Fibroblast of the aortic adventitia (primary cell): ENCODE measurements at regions not wholly inside any gene's neighbourhood (a gene's known extent, or its start where the extent isn't known, plus 50 kb on each side); places are given as distances from the start of the nearest gene placed in this dataset.

Source experiments
- DNase-seq: peaks from one replicate; pipeline ENCODE4 v3.0.0-alpha.2; 2010; ENCODE audit warnings: low read depth
- H3K4me3 ChIP-seq: 2 replicates; pipeline ENCODE4 v1.5.1; 2011; ENCODE audit warnings: low read depth, mild to moderate bottlenecking, control low read depth, low read length, moderate library complexity
- TF ChIP-seq, protein P1 (sequence below): IDR thresholded peaks from 2 replicates; pipeline ENCODE4 v1.5.1; 2011; ENCODE audit warnings: mild to moderate bottlenecking, low read length, control low read depth, inconsistent platforms; ENCODE audit not compliant: insufficient read depth

DNA sequence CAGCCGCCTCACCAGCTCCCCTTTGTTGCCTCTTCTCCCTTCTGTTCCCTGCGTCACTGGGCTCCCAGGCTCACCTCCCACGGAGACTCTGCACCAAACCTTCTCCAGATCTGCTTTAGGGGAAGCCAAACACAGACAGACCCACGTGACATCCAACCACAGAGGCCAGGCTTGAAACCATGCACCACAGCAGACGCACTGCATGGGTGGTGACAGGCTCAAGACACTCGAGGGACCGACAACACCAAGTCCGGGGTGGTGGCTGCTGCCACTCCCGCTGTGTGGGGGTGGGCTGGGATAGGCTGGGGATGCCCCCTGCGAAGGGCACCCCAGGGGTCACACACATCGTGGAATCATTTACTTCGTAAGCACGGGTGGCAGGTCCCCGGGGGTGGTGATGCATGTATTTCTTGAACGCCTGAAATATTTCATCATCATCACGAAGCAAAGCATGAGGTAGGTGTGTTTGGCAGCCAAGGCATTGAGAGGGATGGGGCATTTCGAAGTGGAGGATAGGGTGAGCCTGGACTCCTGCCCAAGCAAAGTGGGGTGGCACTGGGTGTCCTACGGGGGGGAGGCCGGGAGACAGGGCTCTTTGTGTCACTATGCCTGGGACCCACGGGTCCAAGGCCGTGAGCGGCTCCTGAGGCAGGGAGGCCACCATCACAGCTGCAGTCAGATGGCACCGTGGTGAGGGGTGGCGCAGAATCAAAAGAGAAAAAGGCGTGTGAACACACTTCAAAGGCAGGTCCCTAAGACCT is 66.8 kb upstream of the RFLNA start:
- no peak for DNase-seq

DNA sequence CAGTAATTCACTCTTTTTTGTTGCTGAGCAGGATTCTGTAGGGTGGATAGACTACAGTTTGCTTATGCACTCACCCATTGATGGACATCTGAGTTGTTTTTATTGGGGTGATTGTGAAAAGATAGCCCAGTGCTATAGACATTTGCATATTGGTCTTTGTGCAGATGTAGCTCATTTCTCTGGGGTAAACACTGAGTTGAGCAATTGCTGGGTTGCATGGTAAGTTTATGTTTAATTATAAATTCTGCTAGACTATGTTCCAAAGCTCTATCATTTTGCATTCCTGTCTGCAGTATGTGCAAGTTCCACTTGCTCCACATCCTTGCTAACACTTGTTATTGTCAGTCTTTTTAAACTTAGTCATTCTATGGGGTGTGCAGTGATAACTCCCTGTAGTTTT is 65.4 kb upstream of the RFLNA start:
- TF ChIP-seq, protein P1, sequence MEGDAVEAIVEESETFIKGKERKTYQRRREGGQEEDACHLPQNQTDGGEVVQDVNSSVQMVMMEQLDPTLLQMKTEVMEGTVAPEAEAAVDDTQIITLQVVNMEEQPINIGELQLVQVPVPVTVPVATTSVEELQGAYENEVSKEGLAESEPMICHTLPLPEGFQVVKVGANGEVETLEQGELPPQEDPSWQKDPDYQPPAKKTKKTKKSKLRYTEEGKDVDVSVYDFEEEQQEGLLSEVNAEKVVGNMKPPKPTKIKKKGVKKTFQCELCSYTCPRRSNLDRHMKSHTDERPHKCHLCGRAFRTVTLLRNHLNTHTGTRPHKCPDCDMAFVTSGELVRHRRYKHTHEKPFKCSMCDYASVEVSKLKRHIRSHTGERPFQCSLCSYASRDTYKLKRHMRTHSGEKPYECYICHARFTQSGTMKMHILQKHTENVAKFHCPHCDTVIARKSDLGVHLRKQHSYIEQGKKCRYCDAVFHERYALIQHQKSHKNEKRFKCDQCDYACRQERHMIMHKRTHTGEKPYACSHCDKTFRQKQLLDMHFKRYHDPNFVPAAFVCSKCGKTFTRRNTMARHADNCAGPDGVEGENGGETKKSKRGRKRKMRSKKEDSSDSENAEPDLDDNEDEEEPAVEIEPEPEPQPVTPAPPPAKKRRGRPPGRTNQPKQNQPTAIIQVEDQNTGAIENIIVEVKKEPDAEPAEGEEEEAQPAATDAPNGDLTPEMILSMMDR = no peak
- no peak for DNase-seq
- H3K4me3 ChIP-seq = no peak overlapping the region

More for the DNA sequence above, 66.8 kb upstream of the RFLNA start:
- no peak overlapping the region for H3K4me3 ChIP-seq
- TF ChIP-seq, protein P1 = no peak

DNA sequence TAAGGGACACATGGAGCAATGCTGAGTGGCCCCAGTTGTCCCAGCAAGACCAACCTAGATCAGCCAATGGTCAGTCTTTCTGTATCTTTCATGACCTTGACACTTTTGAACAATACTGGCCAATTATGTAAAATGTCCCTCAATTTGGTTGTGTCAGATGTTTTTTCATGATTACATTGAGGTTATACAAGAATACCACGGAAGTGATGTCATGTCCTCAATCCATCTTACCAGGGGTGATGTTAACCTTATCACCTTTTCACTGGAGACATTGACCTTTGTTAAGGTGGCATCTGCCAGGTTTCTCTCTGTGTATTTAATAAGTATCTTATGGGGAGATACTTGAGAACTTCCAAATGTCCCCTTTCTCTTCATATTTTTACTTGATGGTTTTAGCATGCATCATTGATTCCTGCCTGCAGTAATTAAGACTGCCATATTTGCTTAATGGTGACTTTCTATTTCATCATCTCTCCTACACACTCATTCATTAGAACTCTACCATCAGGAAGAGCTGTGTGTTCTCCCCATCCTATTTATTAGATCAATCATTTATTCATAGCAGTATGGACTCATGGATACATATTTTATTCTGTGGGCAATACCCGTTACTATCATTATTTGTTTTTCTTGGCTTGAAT is 64.7 kb upstream of the RFLNA start:
- no peak for DNase-seq
- H3K4me3 ChIP-seq = no peak overlapping the region
- TF ChIP-seq, protein P1 = no peak

DNA sequence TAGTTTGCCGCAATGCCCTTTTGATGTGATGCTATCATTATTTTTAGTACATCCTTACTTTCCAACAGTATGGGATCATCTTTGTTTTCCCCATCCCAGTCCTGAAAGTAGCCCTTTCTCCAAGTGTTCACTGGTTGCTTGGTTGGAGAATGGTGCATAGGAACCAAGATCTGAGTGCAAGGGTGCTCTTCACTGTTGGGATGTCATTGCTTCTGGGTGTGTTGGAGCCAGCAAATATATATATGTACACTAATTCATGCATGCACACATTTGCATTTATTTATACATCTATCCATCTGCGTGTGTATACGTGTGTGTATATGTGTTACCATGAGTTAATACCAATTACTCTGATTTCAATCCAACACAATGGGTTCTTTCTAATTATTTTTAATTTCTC is 64.1 kb upstream of the RFLNA start:
- TF ChIP-seq, protein P1 = no peak
- DNase-seq = no peak
- H3K4me3 ChIP-seq = no peak overlapping the region

DNA sequence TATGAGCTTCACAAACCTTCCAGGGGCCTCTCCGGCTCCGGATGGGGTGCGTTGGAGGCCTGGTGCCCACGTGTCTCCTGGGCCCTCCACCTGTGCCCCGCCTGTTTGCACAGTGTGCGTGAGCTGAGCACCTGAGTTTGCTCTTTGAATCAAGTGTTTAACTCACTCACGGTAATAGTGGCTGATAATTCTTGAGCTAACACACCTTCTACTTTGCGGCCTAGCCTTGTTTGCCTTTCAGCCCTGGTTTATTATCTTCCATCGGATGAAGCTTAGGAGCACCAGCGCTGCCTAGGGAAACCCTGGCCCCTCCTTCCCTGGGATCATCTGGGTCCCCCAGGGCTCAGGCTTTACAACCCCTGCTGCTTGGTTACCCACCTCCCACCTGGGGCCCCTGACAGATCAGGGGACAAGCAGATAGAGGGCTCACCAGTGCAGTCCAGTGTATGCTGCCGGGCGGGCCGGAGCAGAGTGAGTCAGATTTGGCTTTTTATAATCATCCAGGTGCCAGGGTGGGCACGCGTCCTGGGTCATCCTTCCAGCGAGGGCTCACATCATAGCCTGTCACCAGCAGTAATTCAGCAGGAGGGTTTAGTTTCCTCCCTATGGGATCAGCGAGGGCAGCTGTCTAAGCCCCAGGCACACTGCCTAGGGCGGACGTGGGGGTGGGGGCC is 62.8 kb upstream of the RFLNA start:
- DNase-seq = no peak
- TF ChIP-seq, protein P1 = no peak
- H3K4me3 ChIP-seq = no peak overlapping the region

DNA sequence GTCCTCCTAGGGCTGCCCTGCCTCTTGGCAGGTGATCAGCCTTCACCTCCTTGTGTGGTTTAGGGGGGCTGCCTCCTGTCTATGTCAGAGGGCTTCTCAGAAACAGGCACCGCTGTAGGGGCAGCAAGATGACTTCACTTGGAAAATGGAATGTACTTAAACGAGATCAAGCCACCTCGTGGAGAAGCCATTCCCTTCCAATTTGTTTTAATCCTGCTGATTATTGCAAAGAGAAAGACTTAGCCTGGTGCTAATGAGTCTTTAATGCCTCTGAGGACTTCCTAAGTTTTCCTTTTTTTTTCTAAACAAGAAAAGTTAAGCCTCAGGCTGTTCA is 62.3 kb upstream of the RFLNA start:
- DNase-seq = no peak
- no peak overlapping the region for H3K4me3 ChIP-seq
- TF ChIP-seq, protein P1 = no peak
